ENCODE measurements at regions not wholly inside any gene's neighbourhood (a gene's known extent, or its start where the extent isn't known, plus 50 kb on each side); places are given as distances from the start of the nearest gene placed in this dataset.

- no peak for DNase-seq (ENCODE audit: low read depth)
- TF ChIP-seq CTCF (IDR thresholded peaks at IDR 0.05; ENCODE audit: insufficient read depth, low read length, poor library complexity, severe bottlenecking) = no peak
These were observed 131.9 kb upstream of the SPRED2 start for GRCh38 chr2:65564299-65564698.

GRCh38 chr2:65562890-65563289 is 130.5 kb upstream of the SPRED2 start:
- TF ChIP-seq CTCF (IDR thresholded peaks at IDR 0.05; ENCODE audit: insufficient read depth, low read length, poor library complexity, severe bottlenecking) = no peak
- Histone ChIP-seq H3K4me3 (ENCODE audit: low read depth, low read length) (no peak overlapping the region), H3K36me3 (ENCODE audit: control insufficient read depth, insufficient read depth, low read length) (no peaks in the 10 kb centered on the region), H3K27me3 (ENCODE audit: control insufficient read depth, insufficient read depth, low read length) (no peaks in the 10 kb centered on the region)
- DNase-seq (ENCODE audit: low read depth) = no peak

More at GRCh38 chr2:65564299-65564698, 131.9 kb upstream of the SPRED2 start:
- no peaks in the 10 kb centered on the region for H3K27me3 ChIP-seq (ENCODE audit: control insufficient read depth, insufficient read depth, low read length)
- H3K4me3 ChIP-seq (ENCODE audit: low read depth, low read length) = no peak overlapping the region
- no peaks in the 10 kb centered on the region for H3K36me3 ChIP-seq (ENCODE audit: control insufficient read depth, insufficient read depth, low read length)

GRCh38 chr2:65558743-65559142 is 126.3 kb upstream of the SPRED2 start:
- TF ChIP-seq CTCF (IDR thresholded peaks at IDR 0.05; ENCODE audit: insufficient read depth, low read length, poor library complexity, severe bottlenecking) = no peak
- no peaks in the 10 kb centered on the region for H3K36me3 ChIP-seq (ENCODE audit: control insufficient read depth, insufficient read depth, low read length)
- H3K4me3 ChIP-seq (ENCODE audit: low read depth, low read length) = no peak overlapping the region
- no peak for DNase-seq (ENCODE audit: low read depth)
- H3K27me3 ChIP-seq (ENCODE audit: control insufficient read depth, insufficient read depth, low read length) = no peaks in the 10 kb centered on the region

- Histone ChIP-seq H3K36me3 (ENCODE audit: control insufficient read depth, insufficient read depth, low read length) (no peaks in the 10 kb centered on the region), H3K27me3 (ENCODE audit: control insufficient read depth, insufficient read depth, low read length) (no peaks in the 10 kb centered on the region), H3K4me3 (ENCODE audit: low read depth, low read length) (no peak overlapping the region)
- no peak for DNase-seq (ENCODE audit: low read depth)
- no peak for TF ChIP-seq CTCF (IDR thresholded peaks at IDR 0.05; ENCODE audit: insufficient read depth, low read length, poor library complexity, severe bottlenecking)
These were observed 125.5 kb upstream of the SPRED2 start for GRCh38 chr2:65557616-65558573.

- DNase-seq (ENCODE audit: low read depth) = no peak
- H3K27me3 ChIP-seq (ENCODE audit: control insufficient read depth, insufficient read depth, low read length) = no peaks in the 10 kb centered on the region
- no peak for TF ChIP-seq CTCF (IDR thresholded peaks at IDR 0.05; ENCODE audit: insufficient read depth, low read length, poor library complexity, severe bottlenecking)
- no peak overlapping the region for H3K4me3 ChIP-seq (ENCODE audit: low read depth, low read length)
- H3K36me3 ChIP-seq (ENCODE audit: control insufficient read depth, insufficient read depth, low read length) = no peaks in the 10 kb centered on the region
These were observed 122.6 kb upstream of the SPRED2 start for GRCh38 chr2:65554765-65555591.

Data from kidney epithelial cell (primary cell).